HEK293T (cell line): ENCODE measurements at regions not wholly inside any gene's neighbourhood (a gene's known extent, or its start where the extent isn't known, plus 50 kb on each side); places are given as distances from the start of the nearest gene placed in this dataset.

ENCODE experiments used
- CTCF ChIA-PET: fragments of 350-600 bp; formaldehyde crosslinking; extraction: SDS; loops from one replicate; lab custom pipeline; 2021; ENCODE audit warnings: antibody characterized with exemption, inconsistent platforms; lab: Yijun Ruan, JAX
- POLR2A ChIA-PET: fragments of 350-600 bp; formaldehyde crosslinking; extraction: SDS; loops from one replicate; lab custom pipeline; 2020; ENCODE audit warnings: antibody characterized with exemption, inconsistent platforms; lab: Yijun Ruan, JAX
- DNase-seq: peaks from one replicate; pipeline ENCODE4 v3.0.0; 2012; ENCODE audit warnings: mixed read lengths; ENCODE audit errors: extremely low spot score
- ARNT ChIP-seq: fragments of 450-650 bp; IDR thresholded peaks from 2 replicates; pipeline ENCODE4 v1.6.1; 2017; ENCODE audit warnings: mild to moderate bottlenecking
- BHLHE40 ChIP-seq: fragments of 450-650 bp; IDR thresholded peaks from 2 replicates; pipeline ENCODE4 v1.6.1; 2016; ENCODE audit warnings: mild to moderate bottlenecking, moderate library complexity, borderline replicate concordance
- CTBP1 ChIP-seq: fragments of 450-650 bp; IDR thresholded peaks from 2 replicates; pipeline ENCODE4 v1.6.1; 2016; ENCODE audit warnings: borderline replicate concordance
- ELF4 ChIP-seq: fragments of 450-650 bp; IDR thresholded peaks from 2 replicates; pipeline ENCODE4 v1.6.1; 2017; ENCODE audit warnings: antibody characterized with exemption
- FOXA1 ChIP-seq: fragments of 450-650 bp; IDR thresholded peaks from 2 replicates; pipeline ENCODE4 v1.6.1; 2016; ENCODE audit warnings: mild to moderate bottlenecking
- FOXK2 ChIP-seq: fragments of 450-650 bp; IDR thresholded peaks from 2 replicates; pipeline ENCODE4 v1.6.1; 2016; ENCODE audit warnings: mild to moderate bottlenecking
- FOXM1 ChIP-seq: fragments of 450-650 bp; IDR thresholded peaks from 2 replicates; pipeline ENCODE4 v1.6.1; 2017; ENCODE audit warnings: mild to moderate bottlenecking, borderline replicate concordance
- HDGF ChIP-seq: fragments of 450-650 bp; IDR thresholded peaks from 2 replicates; pipeline ENCODE4 v1.6.1; 2017; ENCODE audit warnings: antibody characterized with exemption, borderline replicate concordance
- L3MBTL2 ChIP-seq: fragments of 450-650 bp; conservative IDR thresholded peaks from 2 replicates; pipeline ENCODE4 v1.6.1; 2016; ENCODE audit warnings: mild to moderate bottlenecking
- LEF1 ChIP-seq: fragments of 450-650 bp; IDR thresholded peaks from 2 replicates; pipeline ENCODE4 v1.6.1; 2017; ENCODE audit warnings: mild to moderate bottlenecking, borderline replicate concordance
- NFRKB ChIP-seq: fragments of 450-650 bp; IDR thresholded peaks from 2 replicates; pipeline ENCODE4 v1.6.1; 2016; ENCODE audit warnings: mild to moderate bottlenecking, moderate library complexity
- SP1 ChIP-seq: fragments of 450-650 bp; IDR thresholded peaks from 2 replicates; pipeline ENCODE4 v1.6.1; 2017
- SUZ12 ChIP-seq: fragments of 450-650 bp; IDR thresholded peaks from 2 replicates; pipeline ENCODE4 v1.6.1; 2016; ENCODE audit warnings: mild to moderate bottlenecking
- TARDBP ChIP-seq: fragments of 450-650 bp; IDR thresholded peaks from 2 replicates; pipeline ENCODE4 v1.6.1; 2016
- ZNF384 ChIP-seq: fragments of 450-650 bp; IDR thresholded peaks from 2 replicates; pipeline ENCODE4 v1.6.1; 2016
- TF ChIP-seq, protein P1 (sequence below): fragments of 450-650 bp; IDR thresholded peaks from 2 replicates; pipeline ENCODE4 v1.6.1; 2016

DNA sequence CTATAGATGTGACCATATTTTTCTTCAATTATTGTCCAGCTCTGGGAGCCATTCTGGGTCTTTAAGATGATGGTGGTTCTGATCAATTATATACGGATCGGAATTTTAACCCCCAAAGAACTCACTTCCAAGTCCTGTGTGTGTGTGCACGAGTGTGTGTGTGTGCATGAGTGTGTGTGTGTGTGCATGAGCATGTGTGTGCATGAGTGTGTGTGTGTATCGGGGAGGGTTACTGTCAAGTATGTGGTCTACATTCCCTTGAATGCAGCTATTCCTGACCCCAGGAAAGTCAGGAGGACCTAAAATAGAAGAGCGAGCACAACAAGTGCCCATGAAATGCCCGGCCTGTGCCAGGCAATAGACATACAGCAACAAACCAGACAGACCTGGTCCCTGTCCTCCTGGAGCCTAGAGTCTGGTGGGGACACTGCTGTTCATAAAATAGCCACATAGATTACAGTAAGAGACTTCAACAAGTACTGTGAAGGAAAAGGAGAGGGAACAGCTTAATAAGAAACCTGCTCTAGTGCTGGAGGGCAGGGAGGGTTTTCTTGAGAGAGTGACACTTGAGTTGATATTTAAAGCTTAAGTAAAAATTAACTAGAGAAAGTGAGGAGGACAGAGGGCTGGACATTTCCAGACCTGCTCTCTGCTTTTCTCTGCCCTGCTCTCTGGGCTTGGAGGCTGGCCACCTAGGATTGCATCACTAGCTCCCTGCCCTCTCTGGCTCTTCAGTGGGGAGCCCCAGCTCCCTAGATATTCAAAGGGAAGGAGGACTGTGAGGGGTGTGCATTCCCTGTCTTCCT lies 66.1 kb upstream of the SPON1 start:
- TF ChIP-seq SUZ12 (no peak), FOXK2 (no peak), LEF1 (no peak), ELF4 (no peak), ARNT (no peak), BHLHE40 (no peak), NFRKB (no peak), L3MBTL2 (no peak), FOXA1 (no peak), TARDBP (no peak)
- CTCF ChIA-PET, result interaction anchor here (0.6 kb wide), 1 partner anchor 20 kb away, joined by 3 read pairs; no protein-coding TSS in a partner anchor
- no peak for DNase-seq
- POLR2A ChIA-PET, result no interaction called here

- CTCF ChIA-PET, result interaction anchor here (0.6 kb wide), 1 partner anchor 19 kb away, joined by 3 read pairs; no protein-coding TSS in a partner anchor
- POLR2A ChIA-PET, result no interaction called here
- TF ChIP-seq SP1 (no peak), BHLHE40 (no peak), NFRKB (no peak), HDGF (no peak), LEF1 (no peak), TARDBP (no peak), ZNF384 (no peak), SUZ12 (no peak), FOXA1 (no peak), ARNT (no peak), L3MBTL2 (no peak), FOXM1 (no peak), FOXK2 (no peak), ELF4 (no peak)
- TF ChIP-seq, protein P1, sequence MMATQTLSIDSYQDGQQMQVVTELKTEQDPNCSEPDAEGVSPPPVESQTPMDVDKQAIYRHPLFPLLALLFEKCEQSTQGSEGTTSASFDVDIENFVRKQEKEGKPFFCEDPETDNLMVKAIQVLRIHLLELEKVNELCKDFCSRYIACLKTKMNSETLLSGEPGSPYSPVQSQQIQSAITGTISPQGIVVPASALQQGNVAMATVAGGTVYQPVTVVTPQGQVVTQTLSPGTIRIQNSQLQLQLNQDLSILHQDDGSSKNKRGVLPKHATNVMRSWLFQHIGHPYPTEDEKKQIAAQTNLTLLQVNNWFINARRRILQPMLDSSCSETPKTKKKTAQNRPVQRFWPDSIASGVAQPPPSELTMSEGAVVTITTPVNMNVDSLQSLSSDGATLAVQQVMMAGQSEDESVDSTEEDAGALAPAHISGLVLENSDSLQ, result no peak
- DNase-seq, result no peak
Observed at GRCh38 chr11:13896981-13897353, 65.6 kb upstream of the SPON1 start.

GRCh38 chr11:13897646-13898276 lies 64.8 kb upstream of the SPON1 start:
- CTCF ChIA-PET, result no interaction called here
- POLR2A ChIA-PET, result no interaction called here

DNA sequence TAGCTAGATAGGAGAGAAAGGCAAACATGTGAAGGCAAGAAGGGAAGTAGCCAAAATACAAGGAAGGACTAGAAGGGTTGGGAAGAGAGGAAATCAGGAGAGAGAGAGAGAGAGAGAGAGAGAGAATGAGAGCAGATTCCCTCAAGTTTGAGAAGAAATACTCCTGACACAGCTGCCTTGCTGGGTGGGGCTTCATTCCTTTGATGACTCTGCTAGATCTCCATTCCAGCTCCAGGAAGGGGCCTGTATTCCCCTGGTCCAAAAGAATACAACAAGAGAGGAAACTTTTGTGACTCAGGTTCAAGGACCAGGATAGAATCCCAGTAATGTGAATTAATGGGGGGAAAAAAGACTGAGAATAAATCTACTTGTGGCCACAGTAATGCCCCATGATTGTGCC lies 62.9 kb upstream of the SPON1 start:
- ChIA-PET CTCF (no interaction called here), POLR2A (no interaction called here)
- no peak for TF ChIP-seq SUZ12
- TF ChIP-seq ZNF384, result no peak
- no peak for TF ChIP-seq L3MBTL2
- TF ChIP-seq HDGF, result no peak
- TF ChIP-seq NFRKB, result no peak
- TF ChIP-seq, protein P1, result no peak
- TF ChIP-seq ELF4, result no peak
- TF ChIP-seq BHLHE40, result no peak
- no peak for TF ChIP-seq LEF1
- no peak for TF ChIP-seq FOXK2
- no peak for TF ChIP-seq ARNT
- TF ChIP-seq FOXA1, result no peak
- no peak for DNase-seq

More at GRCh38 chr11:13897646-13898276, 64.8 kb upstream of the SPON1 start:
- TF ChIP-seq LEF1 (no peak), CTBP1 (no peak), ARNT (no peak), ELF4 (no peak), NFRKB (no peak), FOXK2 (no peak), ZNF384 (no peak), FOXA1 (no peak), BHLHE40 (no peak), SUZ12 (no peak)
- TF ChIP-seq, protein P1, result no peak
- no peak for DNase-seq

DNA sequence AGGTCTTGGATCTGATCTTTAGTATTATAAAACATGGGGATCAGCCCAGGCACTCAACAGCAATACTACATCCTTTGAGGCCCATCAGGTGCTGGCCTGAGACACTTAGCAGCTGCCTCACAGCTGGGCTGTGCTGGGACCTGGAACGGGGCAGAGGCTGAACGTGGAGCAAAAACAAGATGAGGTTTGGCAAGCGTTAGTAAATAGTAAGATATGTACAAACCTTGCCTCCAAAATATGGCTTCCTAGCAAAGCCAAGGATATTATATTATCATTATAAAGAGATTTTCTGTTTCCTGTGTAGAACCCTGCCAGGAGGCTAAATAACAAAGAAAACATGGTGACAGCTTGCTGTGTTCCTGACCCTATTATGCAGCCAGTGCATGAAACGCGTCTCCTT lies 60.0 kb upstream of the SPON1 start:
- TF ChIP-seq SUZ12 (no peak), ZNF384 (no peak), FOXK2 (no peak), NFRKB (no peak), HDGF (no peak), TARDBP (no peak), FOXA1 (no peak)
- DNase-seq, result no peak
- POLR2A ChIA-PET, result no interaction called here
- CTCF ChIA-PET, result no interaction called here

- CTCF ChIA-PET, result no interaction called here
- no peak for DNase-seq
- POLR2A ChIA-PET, result no interaction called here
- TF ChIP-seq ARNT (no peak), TARDBP (no peak)
Observed at GRCh38 chr11:13905137-13905781, 57.3 kb upstream of the SPON1 start.

GRCh38 chr11:13907678-13908077 lies 54.8 kb upstream of the SPON1 start:
- ChIA-PET CTCF (no interaction called here), POLR2A (no interaction called here)
- no peak for TF ChIP-seq BHLHE40
- TF ChIP-seq SP1, result no peak
- no peak for TF ChIP-seq FOXK2
- no peak for TF ChIP-seq ARNT
- TF ChIP-seq LEF1, result no peak
- TF ChIP-seq CTBP1, result no peak
- no peak for TF ChIP-seq FOXM1
- TF ChIP-seq NFRKB, result no peak
- TF ChIP-seq SUZ12, result no peak
- no peak for TF ChIP-seq ELF4
- TF ChIP-seq FOXA1, result no peak
- no peak for TF ChIP-seq ZNF384
- no peak for TF ChIP-seq L3MBTL2
- no peak for TF ChIP-seq HDGF
- TF ChIP-seq, protein P1, result no peak
- no peak for TF ChIP-seq TARDBP
- no peak for DNase-seq
